OCI-LY1 (cell line): ENCODE measurements at regions not wholly inside any gene's neighbourhood (a gene's known extent, or its start where the extent isn't known, plus 50 kb on each side); places are given as distances from the start of the nearest gene placed in this dataset.

Experiments used
- EZH2 ChIP-seq: fragments of 200-600 bp; sonication (generic), shearing (Covaris generic); IDR thresholded peaks from 2 replicates; pipeline ENCODE4 v1.8.0; 2017; ENCODE audit warnings: borderline replicate concordance, mixed run types, mild to moderate bottlenecking, antibody characterized with exemption, low read length, moderate library complexity, mixed read lengths
- TF ChIP-seq, protein P1 (sequence below): fragments of 200-600 bp; sonication (generic), shearing (Covaris generic); IDR thresholded peaks from 2 replicates; pipeline ENCODE4 v1.5.1; 2017; ENCODE audit warnings: mild to moderate bottlenecking, antibody characterized with exemption, low read length, moderate library complexity, mixed read lengths

DNA sequence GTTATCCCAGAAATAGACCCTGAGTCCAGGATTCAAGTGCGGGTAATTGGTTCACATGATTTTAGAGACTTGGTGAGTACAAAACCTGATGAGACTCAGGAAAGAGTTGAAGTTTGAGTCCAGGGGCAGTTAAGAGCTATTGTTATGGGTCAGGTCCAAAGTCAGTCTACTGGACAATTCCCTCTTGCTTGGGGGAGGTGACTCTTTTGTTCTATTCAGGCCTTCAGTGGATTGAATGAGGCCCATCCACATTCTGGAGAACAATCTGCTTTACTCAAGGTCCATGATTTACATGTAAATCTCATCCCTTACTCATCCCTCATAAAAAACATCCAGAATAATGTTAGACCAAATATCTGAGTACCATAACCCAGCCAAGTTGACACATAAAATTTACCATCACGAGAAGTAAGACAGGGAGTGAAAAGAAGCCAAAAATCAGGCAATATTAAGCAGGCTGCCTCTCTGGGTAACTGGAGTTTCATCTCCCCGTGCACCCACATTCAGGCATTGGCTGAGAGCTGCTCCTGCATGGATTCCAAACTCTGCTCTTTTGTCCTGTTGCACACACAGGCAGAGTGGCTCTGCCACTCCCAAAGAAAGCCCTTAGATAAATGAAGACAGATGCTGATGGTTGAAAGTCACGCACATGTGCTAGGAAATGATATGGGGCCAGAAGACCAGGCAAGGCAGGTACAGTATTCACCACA is 156.0 kb upstream of the SALL1 start:
- TF ChIP-seq, protein P1, sequence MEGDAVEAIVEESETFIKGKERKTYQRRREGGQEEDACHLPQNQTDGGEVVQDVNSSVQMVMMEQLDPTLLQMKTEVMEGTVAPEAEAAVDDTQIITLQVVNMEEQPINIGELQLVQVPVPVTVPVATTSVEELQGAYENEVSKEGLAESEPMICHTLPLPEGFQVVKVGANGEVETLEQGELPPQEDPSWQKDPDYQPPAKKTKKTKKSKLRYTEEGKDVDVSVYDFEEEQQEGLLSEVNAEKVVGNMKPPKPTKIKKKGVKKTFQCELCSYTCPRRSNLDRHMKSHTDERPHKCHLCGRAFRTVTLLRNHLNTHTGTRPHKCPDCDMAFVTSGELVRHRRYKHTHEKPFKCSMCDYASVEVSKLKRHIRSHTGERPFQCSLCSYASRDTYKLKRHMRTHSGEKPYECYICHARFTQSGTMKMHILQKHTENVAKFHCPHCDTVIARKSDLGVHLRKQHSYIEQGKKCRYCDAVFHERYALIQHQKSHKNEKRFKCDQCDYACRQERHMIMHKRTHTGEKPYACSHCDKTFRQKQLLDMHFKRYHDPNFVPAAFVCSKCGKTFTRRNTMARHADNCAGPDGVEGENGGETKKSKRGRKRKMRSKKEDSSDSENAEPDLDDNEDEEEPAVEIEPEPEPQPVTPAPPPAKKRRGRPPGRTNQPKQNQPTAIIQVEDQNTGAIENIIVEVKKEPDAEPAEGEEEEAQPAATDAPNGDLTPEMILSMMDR, result no peak
- no peak for TF ChIP-seq EZH2
